Endothelial cell of umbilical vein (primary cell): ENCODE measurements at regions not wholly inside any gene's neighbourhood (a gene's known extent, or its start where the extent isn't known, plus 50 kb on each side); places are given as distances from the start of the nearest gene placed in this dataset.

Experiments used
- BruUV-seq: library from RNA; stranded (reverse); fragments of 400-500 nt; replicated peaks from 2 replicates; lab custom pipeline; 2021; lab: Mats Ljungman, UMichigan
- CTCF ChIA-PET: fragments of 300-600, 350-600 bp; sonication (Branson Sonifier 250); formaldehyde crosslinking; loops from one replicate; lab custom pipeline; 2021; ENCODE audit warnings: antibody characterized with exemption, inconsistent platforms; lab: Charles Lee
- POLR2A ChIA-PET: fragments of 300-600, 350-600 bp; sonication (Branson Sonifier 250); formaldehyde crosslinking; loops from one replicate; lab custom pipeline; 2021; ENCODE audit warnings: antibody characterized with exemption, inconsistent platforms; lab: Charles Lee
- DNase-seq: peaks from one replicate; pipeline ENCODE4 v3.0.0-alpha.2; 2011; ENCODE audit warnings: low read depth, low spot score
- FAIRE-seq: peaks from 2 replicates; lab custom pipeline; 2011; peaks lifted over from hg19 to GRCh38; lab: Jason Lieb, UNC
- H2AFZ ChIP-seq: 2 replicates; pipeline ENCODE4 v1.6.0; 2012; ENCODE audit warnings: low read depth, low read length, control low read depth, inconsistent platforms
- H3K27ac ChIP-seq: 2 replicates; pipeline ENCODE4 v1.5.1; 2011; ENCODE audit warnings: low read depth, mild to moderate bottlenecking, control low read depth, low read length, moderate library complexity; ENCODE audit not compliant: insufficient read depth
- H3K27me3 ChIP-seq, 2 experiments: 2 replicates each; pipeline versions ENCODE4 v1.6.0 to v1.6.1; 2011; ENCODE audit warnings: low read length in 2 of 2, mixed read lengths in 1 of 2; ENCODE audit not compliant: control insufficient read depth in 2 of 2, insufficient read depth in 2 of 2
- H3K36me3 ChIP-seq, 2 experiments: 2 replicates in 1 of 2; 3 replicates in 1 of 2; pipeline ENCODE4 v1.5.1; 2011; ENCODE audit warnings: low read length in 2 of 2, mild to moderate bottlenecking in 1 of 2, moderate library complexity in 1 of 2; ENCODE audit not compliant: control insufficient read depth in 2 of 2, insufficient read depth in 2 of 2; ENCODE audit errors: extremely low read depth in 1 of 2
- H3K4me1 ChIP-seq: 3 replicates; pipeline ENCODE4 v1.5.1; 2011; ENCODE audit warnings: mild to moderate bottlenecking, low read length; ENCODE audit not compliant: control insufficient read depth, insufficient read depth; ENCODE audit errors: extremely low read depth
- H3K4me2 ChIP-seq: 2 replicates; pipeline ENCODE4 v1.6.1; 2011; ENCODE audit warnings: low read length, control low read depth, mixed read lengths; ENCODE audit not compliant: insufficient read depth
- H3K4me3 ChIP-seq, 3 experiments: fragments of 200-600 bp in 1 of 3; sonication (generic), shearing (Covaris generic) in 1 of 3; replicated peaks in 1 of 3; 2 replicates each; pipeline ENCODE4 v1.5.1; 2011 to 2016; ENCODE audit warnings: control low read depth in 3 of 3, low read length in 3 of 3, mild to moderate bottlenecking in 2 of 3, inconsistent platforms in 1 of 3, low read depth in 1 of 3, moderate library complexity in 1 of 3; ENCODE audit not compliant: insufficient read depth in 1 of 3
- H3K79me2 ChIP-seq: 2 replicates; pipeline ENCODE4 v1.6.0; 2012; ENCODE audit warnings: low read length, inconsistent platforms; ENCODE audit not compliant: control insufficient read depth, insufficient read depth
- H3K9ac ChIP-seq: replicated peaks from 2 replicates; pipeline ENCODE3; 2011; ENCODE audit warnings: low read length, control low read depth; ENCODE audit not compliant: insufficient read depth; ENCODE audit errors: extremely low read depth
- H3K9me1 ChIP-seq: replicated peaks from 3 replicates; pipeline ENCODE4 v1.6.0; 2011; ENCODE audit warnings: mild to moderate bottlenecking, low read length; ENCODE audit not compliant: control insufficient read depth, insufficient read depth; ENCODE audit errors: extremely low read depth
- H3K9me3 ChIP-seq: replicated peaks from 2 replicates; pipeline ENCODE4 v1.5.1; 2012; ENCODE audit warnings: low read length, inconsistent platforms; ENCODE audit not compliant: control insufficient read depth, insufficient read depth
- H4K20me1 ChIP-seq: replicated peaks from 2 replicates; pipeline ENCODE3; 2011; ENCODE audit warnings: mild to moderate bottlenecking, low read length; ENCODE audit not compliant: control insufficient read depth, insufficient read depth; ENCODE audit errors: extremely low read depth
- CTCF ChIP-seq, 2 donors: IDR thresholded peaks; 1 replicate in 1 of 2; 2 replicates in 1 of 2; pipeline ENCODE4 v1.5.1; 2011; ENCODE audit warnings: low read length in 2 of 2, mild to moderate bottlenecking in 2 of 2, moderate library complexity in 2 of 2, control low read depth in 1 of 2, inconsistent platforms in 1 of 2, low read depth in 1 of 2; ENCODE audit not compliant: insufficient read depth in 1 of 2; ENCODE audit errors: extremely low read depth in 1 of 2
- EZH2 ChIP-seq: IDR thresholded peaks from 2 replicates; pipeline ENCODE4 v1.6.1; 2012; ENCODE audit warnings: borderline replicate concordance, low read depth, mild to moderate bottlenecking, moderate library complexity, low read length, inconsistent platforms; ENCODE audit not compliant: severe bottlenecking
- FOS ChIP-seq: IDR thresholded peaks from 2 replicates; pipeline ENCODE4 v1.6.1; 2011; ENCODE audit warnings: mild to moderate bottlenecking, low read length, moderate library complexity, borderline replicate concordance; ENCODE audit not compliant: insufficient read depth
- GATA2 ChIP-seq: IDR thresholded peaks from 2 replicates; pipeline ENCODE4 v1.7.0; 2011; ENCODE audit warnings: low read depth, mild to moderate bottlenecking, moderate library complexity, mixed read lengths, low read length; ENCODE audit not compliant: insufficient read length, insufficient read depth
- JUN ChIP-seq: IDR thresholded peaks from 2 replicates; pipeline ENCODE4 v1.6.1; 2011; ENCODE audit warnings: borderline replicate concordance, low read depth; ENCODE audit not compliant: insufficient read length, insufficient read depth
- MAX ChIP-seq: IDR thresholded peaks from 2 replicates; pipeline ENCODE4 v1.6.1; 2011; ENCODE audit not compliant: insufficient read depth, insufficient read length
- MYC ChIP-seq: IDR thresholded peaks from one replicate; pipeline ENCODE4 v1.6.1; 2011; ENCODE audit warnings: mild to moderate bottlenecking, low read depth, low read length
- POLR2A ChIP-seq: IDR thresholded peaks from 2 replicates; pipeline ENCODE4 v1.6.1; 2012; ENCODE audit warnings: low read depth, mild to moderate bottlenecking, control low read depth, low read length
- POLR2AphosphoS5 ChIP-seq: IDR thresholded peaks from 2 replicates; pipeline ENCODE4 v1.6.1; 2012; ENCODE audit warnings: low read depth, mild to moderate bottlenecking, control low read depth, low read length, moderate library complexity; ENCODE audit not compliant: insufficient read depth
- dilution Hi-C: fragments of 300-500 bp; cut with MboI; formaldehyde crosslinking; loops from one replicate; pipeline ENCODE4 v1.15.0; 2019; ENCODE audit warnings: low sequenced_read_pairs; ENCODE audit not compliant: extremely low pct_ligation_motif_present
- intact Hi-C: fragments of 100-400 bp; cut with micrococcal nuclease; formaldehyde crosslinking; loops from one replicate; pipeline ENCODE4 v1.10.0; 2022

GRCh38 chr18:51687845-51688585 lies 490.5 kb upstream of the MEX3C start:
- dilution Hi-C loops (no loop called here), intact Hi-C loops (no loop called here)
- Histone ChIP-seq H3K4me2 (no peak overlapping the region), H3K27ac (no peak overlapping the region), H4K20me1 (no peaks in the 10 kb centered on the region), H3K36me3 (no peaks in the 10 kb centered on the region), H3K9me3 (no peaks in the 10 kb centered on the region), H3K9me1 (no peaks in the 10 kb centered on the region), H3K4me3 (no peak overlapping the region), H3K9ac (no peak overlapping the region), H3K79me2 (no peaks in the 10 kb centered on the region), H2AFZ (no peak overlapping the region), H3K4me1 (no peaks in the 10 kb centered on the region), H3K27me3 (no peaks in the 10 kb centered on the region)
- BruUV-seq = no TSS peak
- DNase-seq (no peak), FAIRE-seq (no peak)
- POLR2A ChIA-PET = no interaction called here
- TF ChIP-seq EZH2 (no peak), MYC (no peak), POLR2AphosphoS5 (no peak)
- CTCF ChIA-PET = no interaction called here

- no peak overlapping the region for H3K9ac ChIP-seq
- POLR2A ChIA-PET = no interaction called here
- H4K20me1 ChIP-seq = no peaks in the 10 kb centered on the region
- H2AFZ ChIP-seq = no peak overlapping the region
- H3K36me3 ChIP-seq = no peaks in the 10 kb centered on the region
- no peak overlapping the region for H3K4me3 ChIP-seq
- H3K79me2 ChIP-seq = no peaks in the 10 kb centered on the region
- DNase-seq (no peak), FAIRE-seq (no peak)
- H3K9me3 ChIP-seq = no peaks in the 10 kb centered on the region
- H3K4me2 ChIP-seq = no peak overlapping the region
- H3K4me1 ChIP-seq = no peaks in the 10 kb centered on the region
- no TSS peak for BruUV-seq
- dilution Hi-C loops = no loop called here
- H3K27ac ChIP-seq = no peak overlapping the region
- no peaks in the 10 kb centered on the region for H3K9me1 ChIP-seq
- intact Hi-C loops = no loop called here
- no peaks in the 10 kb centered on the region for H3K27me3 ChIP-seq
- CTCF ChIA-PET = no interaction called here
- no peak for TF ChIP-seq MYC
- no peak for TF ChIP-seq GATA2
- TF ChIP-seq EZH2 = no peak
- TF ChIP-seq CTCF (IDR thresholded peaks at IDR 0.05; ENCODE audit: extremely low read depth in 1 of 2, insufficient read depth in 1 of 2, low read depth in 1 of 2, low read length in 2 of 2) = no peak
- no peak for TF ChIP-seq JUN
- TF ChIP-seq MAX = no peak
- no peak for TF ChIP-seq POLR2AphosphoS5
- TF ChIP-seq FOS = no peak
- no peak for TF ChIP-seq POLR2A
These were observed 495.1 kb upstream of the MEX3C start for GRCh38 chr18:51692612-51693011.
